ENCODE measurements at regions not wholly inside any gene's neighbourhood (a gene's known extent, or its start where the extent isn't known, plus 50 kb on each side); places are given as distances from the start of the nearest gene placed in this dataset.

DNA sequence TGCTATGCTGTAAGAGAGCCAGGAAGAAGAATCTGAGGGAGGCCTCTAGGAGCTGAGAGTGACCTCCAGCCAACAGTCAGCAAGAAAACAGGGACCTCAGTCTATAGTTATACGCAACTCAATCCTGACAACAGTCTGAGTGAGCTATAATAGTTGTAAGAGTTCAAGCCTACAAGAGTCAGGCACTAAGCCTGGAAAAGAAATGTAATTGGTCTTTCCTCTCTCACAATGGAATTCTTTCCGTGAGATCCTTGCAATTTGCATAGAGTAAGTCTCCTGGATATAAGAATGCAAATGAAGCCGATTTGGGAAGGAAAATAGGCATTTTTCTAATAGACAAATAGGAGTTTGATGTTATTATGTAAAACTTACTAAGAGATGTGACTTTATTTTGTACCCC, 1332.6 kb upstream of the CELF4 start:
- no peak for DNase-seq

DNA sequence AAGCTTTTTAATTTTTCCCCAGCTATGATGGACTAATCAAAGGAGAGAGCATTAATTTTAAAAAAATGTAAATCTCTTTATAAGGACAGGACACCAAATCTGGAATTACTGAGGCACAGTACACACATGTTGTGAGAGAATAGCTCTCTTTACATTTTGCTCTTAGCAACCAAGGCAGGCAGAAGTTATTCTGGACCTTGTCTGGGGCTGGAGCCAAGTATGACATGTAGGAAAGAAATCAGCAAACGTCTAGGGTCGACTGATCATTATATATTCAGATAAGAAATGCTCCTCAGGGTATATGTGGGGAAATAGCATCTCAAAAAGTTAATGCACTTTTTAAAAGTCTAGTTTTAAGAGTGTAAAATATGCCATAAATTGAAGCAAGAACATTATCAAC, 1330.0 kb upstream of the CELF4 start:
- no peak for DNase-seq

GRCh38 chr18:38887671-38888020, 1322.0 kb upstream of the CELF4 start:
- DNase-seq: no peak

GRCh38 chr18:38886861-38887670, 1321.5 kb upstream of the CELF4 start:
- DNase-seq: no peak

DNA sequence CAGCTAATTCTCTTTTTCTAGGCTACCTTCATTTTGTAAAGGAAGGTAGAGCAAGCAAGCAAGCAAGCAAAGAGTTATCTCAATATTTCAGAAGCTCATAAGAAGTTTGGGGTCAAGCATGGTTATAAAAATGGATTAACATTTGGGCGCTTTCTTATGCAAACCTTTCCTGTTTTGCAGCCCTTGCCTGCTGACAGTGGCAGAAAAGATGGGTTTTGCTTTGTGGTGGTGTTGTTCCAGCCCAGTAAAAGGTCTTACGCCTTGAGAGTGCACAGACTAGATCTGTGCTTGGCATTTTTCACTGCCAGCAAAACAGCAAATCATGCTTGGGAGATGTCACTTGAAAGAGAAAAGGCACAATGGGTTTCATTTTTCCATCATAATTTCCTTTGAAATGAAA, 1320.6 kb upstream of the CELF4 start:
- no peak for DNase-seq

- no peak for DNase-seq
Observed at GRCh38 chr18:38884050-38884449, 1318.5 kb upstream of the CELF4 start.

DNA sequence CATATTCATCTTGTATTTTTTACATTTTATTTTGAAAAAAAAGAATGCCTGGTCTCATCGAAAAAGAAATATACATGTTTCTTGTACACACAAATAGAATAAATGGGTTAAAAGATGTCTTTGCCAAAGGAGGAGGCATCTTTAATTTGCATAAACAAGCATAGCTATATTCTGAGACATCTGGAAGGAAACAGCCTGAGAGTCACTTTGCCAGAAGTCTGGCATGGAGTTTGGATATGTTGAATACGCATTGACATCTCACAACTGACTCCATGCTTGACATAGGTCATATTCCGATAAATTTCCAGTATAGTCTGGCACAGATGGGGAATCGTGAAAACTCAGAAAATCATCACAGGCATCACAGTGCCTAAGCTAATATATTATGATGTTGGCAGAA, 1317.5 kb upstream of the CELF4 start:
- no peak for DNase-seq

GRCh38 chr18:38879871-38880270, 1314.3 kb upstream of the CELF4 start:
- no peak for DNase-seq

DNA sequence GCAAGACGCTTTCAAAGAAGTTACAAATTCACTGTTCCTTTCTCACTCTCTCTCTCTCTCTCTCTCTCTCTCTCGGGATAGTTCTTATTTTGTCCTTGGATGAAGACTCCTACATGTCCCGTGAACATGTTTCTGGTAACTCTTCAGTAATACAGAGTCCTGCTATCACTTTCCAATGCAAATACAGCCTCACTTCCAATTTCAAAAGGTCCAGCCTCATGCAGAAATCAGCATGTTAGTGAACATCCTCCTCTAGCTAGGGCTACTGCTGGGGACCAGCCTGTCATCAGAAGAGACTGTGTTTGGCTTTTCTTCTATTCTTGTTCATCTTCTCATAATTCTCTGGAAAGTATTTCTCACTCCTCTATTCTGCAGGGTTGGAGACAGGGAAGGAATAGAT, 1306.7 kb upstream of the CELF4 start:
- no peak for DNase-seq

DNA sequence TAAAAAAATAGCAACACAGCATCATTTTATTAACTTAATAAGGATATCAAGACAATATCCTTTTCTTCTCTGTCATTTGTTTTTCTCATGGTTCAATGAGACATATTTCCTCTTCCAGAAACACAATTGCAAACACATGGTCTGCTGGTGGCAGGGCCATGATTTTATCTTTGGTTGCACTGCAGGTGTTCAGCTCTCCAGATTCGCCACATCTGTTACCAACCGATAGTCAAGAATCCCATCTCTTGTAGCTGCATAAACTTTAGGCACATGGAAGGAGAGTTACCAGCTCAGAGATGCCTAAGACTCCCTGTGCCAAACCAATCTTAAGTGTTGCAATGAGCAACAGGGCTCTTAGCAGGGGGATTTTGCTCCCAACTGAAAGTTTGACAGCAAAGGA, 1303.2 kb upstream of the CELF4 start:
- DNase-seq: no peak

DNA sequence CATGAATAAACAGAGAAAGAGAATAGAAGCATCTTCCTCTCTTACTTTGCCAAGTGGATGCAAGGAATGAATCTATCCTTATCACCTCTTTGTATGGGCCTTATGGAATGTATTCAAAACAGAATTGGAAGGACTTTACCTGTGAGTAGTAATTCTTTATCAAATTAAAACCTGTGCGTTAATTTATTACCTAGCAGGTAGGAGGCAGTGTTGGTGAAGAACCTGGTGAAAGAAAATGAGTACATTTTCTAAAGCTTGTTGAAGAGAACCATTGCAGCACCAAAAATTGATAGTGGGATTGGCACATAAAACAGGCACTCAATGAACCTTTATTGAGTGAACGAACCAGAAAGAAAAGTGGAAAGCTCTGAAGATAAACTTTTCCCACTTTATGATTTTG, 1302.1 kb upstream of the CELF4 start:
- DNase-seq: no peak

- DNase-seq: no peak
Observed at GRCh38 chr18:38851526-38851925, 1285.9 kb upstream of the CELF4 start.

- no peak for DNase-seq
Observed at GRCh38 chr18:38847326-38847725, 1281.7 kb upstream of the CELF4 start.

GRCh38 chr18:38843291-38843690, 1277.7 kb upstream of the CELF4 start:
- DNase-seq: no peak

- no peak for DNase-seq
Observed at GRCh38 chr18:38826247-38826646, 1260.6 kb upstream of the CELF4 start.

GRCh38 chr18:38811209-38811608, 1245.6 kb upstream of the CELF4 start:
- DNase-seq: no peak

DNA sequence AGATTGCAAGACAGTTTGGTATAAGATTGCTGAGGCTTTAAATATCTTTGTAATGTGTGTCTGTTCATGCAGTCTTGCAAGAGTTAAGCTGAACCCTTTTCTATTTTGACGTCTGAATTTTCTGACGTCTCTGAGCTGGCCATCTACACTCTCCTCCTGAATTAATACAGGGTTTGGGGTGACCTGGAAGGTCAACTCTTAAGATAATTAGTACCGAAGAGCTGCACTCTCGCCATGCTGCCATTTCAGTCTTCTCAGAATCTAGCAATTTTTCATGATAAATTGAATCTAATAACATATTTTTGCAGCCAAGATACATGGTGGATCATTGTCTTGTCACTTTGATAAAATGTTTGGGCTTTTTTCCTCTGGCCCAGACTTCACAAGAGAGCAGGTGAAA, 1245.2 kb upstream of the CELF4 start:
- no peak for DNase-seq

GRCh38 chr18:38807915-38808314, 1242.3 kb upstream of the CELF4 start:
- DNase-seq: no peak

- DNase-seq: no peak
Observed at GRCh38 chr18:38805256-38805655, 1239.7 kb upstream of the CELF4 start.

DNA sequence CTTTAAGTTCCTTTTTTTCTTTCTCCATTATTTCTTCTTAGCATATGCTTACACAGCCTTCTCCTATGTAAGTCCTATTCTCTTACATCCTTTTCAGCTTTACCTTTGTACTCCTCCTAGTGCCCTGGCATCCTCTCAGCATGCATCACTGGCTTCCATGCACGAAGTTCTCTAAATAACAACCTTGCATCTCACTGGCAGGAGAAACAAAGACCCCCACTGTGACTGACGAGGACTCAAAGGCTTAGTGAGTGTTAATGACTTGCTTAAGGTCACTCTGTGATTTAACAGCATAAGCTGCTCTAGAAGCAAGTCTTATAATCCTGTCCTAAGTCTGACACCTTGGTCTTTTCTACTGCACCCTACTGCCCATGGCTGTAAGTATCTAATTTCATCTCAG, 1236.0 kb upstream of the CELF4 start:
- DNase-seq: no peak

DNA sequence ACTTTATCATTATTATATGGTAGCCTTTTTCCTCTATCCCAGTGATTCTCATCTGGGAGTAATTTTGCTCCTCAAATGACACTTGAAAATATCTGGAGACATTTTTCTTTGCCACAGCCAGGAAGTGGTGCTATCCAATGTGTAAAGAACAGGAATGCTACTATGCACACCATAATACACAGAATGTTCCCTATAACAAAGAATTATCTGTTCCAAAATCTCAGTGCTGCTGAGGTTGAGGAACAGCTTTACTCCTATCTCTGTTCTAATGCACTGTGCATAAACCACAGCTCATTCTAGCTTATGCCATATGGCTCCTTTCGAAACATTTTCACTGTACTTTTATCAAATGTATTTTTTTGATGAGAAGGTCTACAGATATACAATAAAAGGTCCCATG, 1231.2 kb upstream of the CELF4 start:
- DNase-seq: no peak

DNA sequence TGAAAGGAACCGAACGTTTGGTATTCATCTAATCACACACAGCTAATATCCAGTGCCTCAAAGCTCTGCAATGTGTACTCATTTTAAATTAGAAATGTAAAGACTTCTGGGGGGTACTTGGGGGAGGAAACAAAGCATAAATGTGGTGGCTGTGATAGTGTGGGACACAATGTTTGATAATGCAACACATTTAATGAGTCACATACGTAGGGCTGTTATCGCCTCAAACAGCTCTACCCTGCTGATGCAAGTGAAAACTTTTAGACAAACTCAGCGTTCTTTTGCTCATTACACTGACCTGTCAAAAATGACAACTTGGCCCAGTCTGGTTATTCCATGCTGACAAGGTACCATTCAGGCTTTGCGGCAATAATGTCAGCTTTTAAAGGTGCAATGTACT, 1227.1 kb upstream of the CELF4 start:
- DNase-seq: no peak

DNA sequence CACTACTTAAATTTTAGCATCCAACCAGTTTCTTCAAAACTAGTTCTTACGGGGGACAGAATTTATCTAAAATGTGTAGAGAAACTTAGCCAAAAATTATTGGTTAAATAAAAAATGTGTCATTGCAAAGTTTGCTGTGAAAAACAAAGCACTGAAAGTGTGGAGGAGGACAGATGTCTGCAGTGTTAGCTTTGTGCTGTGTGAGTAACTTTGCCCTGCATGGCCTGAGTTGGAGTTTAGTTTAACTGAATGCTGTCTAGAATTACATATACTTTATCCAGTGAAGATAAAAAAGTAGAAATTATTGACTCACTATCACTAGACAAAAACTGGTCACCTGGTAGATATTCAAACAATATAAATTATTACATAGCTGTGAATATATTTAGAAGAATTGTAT, 1225.2 kb upstream of the CELF4 start:
- DNase-seq: no peak

GRCh38 chr18:38790303-38790702, 1224.7 kb upstream of the CELF4 start:
- DNase-seq: no peak

- no peak for DNase-seq
Observed at GRCh38 chr18:38789141-38789540, 1223.5 kb upstream of the CELF4 start.

Data from T-helper 9 cell (primary cell).